K562 (cell line): ENCODE measurements at regions not wholly inside any gene's neighbourhood (a gene's known extent, or its start where the extent isn't known, plus 50 kb on each side); places are given as distances from the start of the nearest gene placed in this dataset.

Experiments
- ATAC-seq: fragments of 200-7000 bp; cut with Tn5 transposase; 3 replicates; pipeline ENCODE4 v1.9.1; 2020; ENCODE audit warnings: moderate library complexity
- BruUV-seq: library from RNA; stranded (reverse); fragments of 400-500 nt; replicated peaks from 2 replicates; lab custom pipeline; 2021; lab: Mats Ljungman, UMichigan
- CTCF ChIA-PET: fragments of 300-600 bp; formaldehyde crosslinking; extraction: SDS; loops from one replicate; lab custom pipeline; 2021; ENCODE audit warnings: low intra/inter-chr PET ratio; lab: Yijun Ruan, JAX
- POLR2A ChIA-PET: fragments of 300-600, 350-650 bp; sonication (Branson Sonifier 250); formaldehyde crosslinking; extraction: SDS; loops from one replicate; lab custom pipeline; 2021; ENCODE audit warnings: antibody characterized with exemption, inconsistent platforms; lab: Yijun Ruan, JAX
- DNase-seq, 4 experiments: peaks; one replicate each; pipeline versions ENCODE4 v3.0.0 to v3.0.0-alpha.2; 2011 to 2018; ENCODE audit warnings: low spot score in 3 of 4, mixed read lengths in 3 of 4; ENCODE audit errors: extremely low read depth in 1 of 4
- FAIRE-seq: peaks from 2 replicates; lab custom pipeline; 2011; peaks lifted over from hg19 to GRCh38; lab: Jason Lieb, UNC
- H2AFZ ChIP-seq: 2 replicates; pipeline ENCODE4 v1.6.0; 2011; ENCODE audit warnings: low read depth, low read length, control low read depth, inconsistent platforms
- H3K27ac ChIP-seq: fragments of 200-600 bp; 3 replicates; pipeline ENCODE4 v1.8.0; 2011; ENCODE audit warnings: low read depth, mild to moderate bottlenecking, control low read depth, inconsistent platforms, low read length, moderate library complexity, mixed read lengths; ENCODE audit errors: extremely low read depth
- H3K27me3 ChIP-seq, 2 experiments: fragments of 300-600 bp in 1 of 2; 2 replicates in 1 of 2; 3 replicates in 1 of 2; pipeline versions ENCODE4 v1.6.0 to v1.8.0; 2011; ENCODE audit warnings: inconsistent platforms in 2 of 2, low read length in 2 of 2, mild to moderate bottlenecking in 1 of 2, mixed read lengths in 1 of 2, moderate library complexity in 1 of 2; ENCODE audit not compliant: control insufficient read depth in 2 of 2, insufficient read depth in 2 of 2
- H3K36me3 ChIP-seq: fragments of 300-600 bp; 3 replicates; pipeline ENCODE4 v1.8.0; 2011; ENCODE audit warnings: mild to moderate bottlenecking, low read length, inconsistent platforms; ENCODE audit not compliant: control insufficient read depth, insufficient read depth
- H3K4me1 ChIP-seq, 2 experiments: fragments of 200-600 bp in 1 of 2; replicated peaks in 1 of 2; 2 replicates in 1 of 2; 3 replicates in 1 of 2; pipeline versions ENCODE4 v1.5.1 to v1.8.0; 2011; ENCODE audit warnings: inconsistent platforms in 2 of 2, low read length in 2 of 2, mild to moderate bottlenecking in 1 of 2, mixed read lengths in 1 of 2, moderate library complexity in 1 of 2; ENCODE audit not compliant: control insufficient read depth in 2 of 2, insufficient read depth in 2 of 2
- H3K4me2 ChIP-seq: 2 replicates; pipeline ENCODE4 v1.6.1; 2011; ENCODE audit warnings: low read length, control low read depth, inconsistent platforms, mixed read lengths; ENCODE audit not compliant: insufficient read depth
- H3K4me3 ChIP-seq: fragments of 200-600 bp; sonication (generic), shearing (Covaris generic); 2 replicates; pipeline ENCODE4 v1.5.1; 2016; ENCODE audit warnings: control low read depth, inconsistent platforms
- H3K79me2 ChIP-seq: fragments of 200-600 bp; 3 replicates; pipeline ENCODE4 v1.8.0; 2011; ENCODE audit warnings: low read length, inconsistent platforms; ENCODE audit not compliant: control insufficient read depth, insufficient read depth
- H3K9ac ChIP-seq, 2 experiments: 2 replicates each; pipeline versions ENCODE4 v1.6.0 to v1.6.1; 2011; ENCODE audit warnings: low read depth in 2 of 2, low read length in 2 of 2, control low read depth in 1 of 2, inconsistent platforms in 1 of 2, mild to moderate bottlenecking in 1 of 2, mixed read lengths in 1 of 2; ENCODE audit not compliant: insufficient read depth in 1 of 2
- H3K9me1 ChIP-seq: one replicate; pipeline ENCODE4 v1.6.0; 2011; ENCODE audit warnings: inconsistent platforms, mild to moderate bottlenecking, low read length, moderate library complexity; ENCODE audit not compliant: control insufficient read depth, insufficient read depth
- H3K9me3 ChIP-seq: replicated peaks from 2 replicates; pipeline ENCODE4 v1.5.1; 2011; ENCODE audit warnings: low read depth, low read length, inconsistent platforms; ENCODE audit not compliant: control insufficient read depth, insufficient read depth
- H4K20me1 ChIP-seq: replicated peaks from 2 replicates; pipeline ENCODE4 v1.6.1; 2011; ENCODE audit warnings: low read length, inconsistent platforms, mixed read lengths; ENCODE audit not compliant: control insufficient read depth, insufficient read depth
- E2F1 ChIP-seq: sonication (generic); formaldehyde crosslinking; IDR thresholded peaks from 2 replicates; pipeline ENCODE4 v1.8.1; 2023; ENCODE audit warnings: mild to moderate bottlenecking, missing genetic modification reagents, moderate library complexity
- EGR1 ChIP-seq: fragments of 450-650 bp; conservative IDR thresholded peaks from 2 replicates; pipeline ENCODE4 v1.6.1; 2017; ENCODE audit warnings: mild to moderate bottlenecking
- ESRRA ChIP-seq: fragments of 450-650 bp; IDR thresholded peaks from 2 replicates; pipeline ENCODE4 v1.6.1; 2014; ENCODE audit warnings: low read depth, mild to moderate bottlenecking, moderate library complexity, borderline replicate concordance
- GABPB2 ChIP-seq: fragments of 250-450 bp; sonication (Bioruptor Pico); conservative IDR thresholded peaks from 2 replicates; pipeline ENCODE4 v1.5.1; 2021; ENCODE audit warnings: mild to moderate bottlenecking
- GATA2 ChIP-seq: sonication (generic); formaldehyde crosslinking; IDR thresholded peaks from 2 replicates; pipeline ENCODE4 v1.4.0; 2020; ENCODE audit warnings: mild to moderate bottlenecking, missing genetic modification reagents
- HDAC3 ChIP-seq: fragments of 450-650 bp; IDR thresholded peaks from 2 replicates; pipeline ENCODE4 v1.6.1; 2018; ENCODE audit warnings: borderline replicate concordance, mild to moderate bottlenecking, moderate library complexity; ENCODE audit not compliant: partially characterized antibody
- PHB2 ChIP-seq: fragments of 450-650 bp; IDR thresholded peaks from 2 replicates; pipeline ENCODE4 v1.6.1; 2017; ENCODE audit warnings: low read depth
- RCOR1 ChIP-seq, 2 experiments: IDR thresholded peaks; 2 replicates each; pipeline ENCODE4 v1.6.1; 2012; ENCODE audit warnings: low read depth in 2 of 2, low read length in 2 of 2, borderline replicate concordance in 1 of 2, improper control_type of control experiment in 1 of 2
- TCF3 ChIP-seq: sonication (generic); formaldehyde crosslinking; IDR thresholded peaks from 2 replicates; pipeline ENCODE4 v1.4.0; 2020; ENCODE audit warnings: mild to moderate bottlenecking, missing genetic modification reagents
- WGBS: fragments of 100-300 bp; shearing (Covaris generic); methylation state at CpG from one replicate; pipeline ENCODE4 v1.1.6; 2016; ENCODE audit warnings: low coverage, mixed read lengths; ENCODE audit not compliant: insufficient coverage; ENCODE audit errors: missing lambda C conversion rate; 5-methylcytosine and 5-hydroxymethylcytosine counted together
- in situ Hi-C: fragments of 300-500 bp; cut with MboI; formaldehyde crosslinking; loops from 4 replicates; pipeline ENCODE4 v1.15.0; 2018; ENCODE audit warnings: inconsistent platforms, mixed read lengths
- intact Hi-C: fragments of 100-400 bp; cut with micrococcal nuclease; formaldehyde crosslinking; loops from 2 replicates; pipeline ENCODE4 v1.14.2; 2022
- TF ChIP-seq, protein P1 (sequence below): sonication (generic); formaldehyde crosslinking; IDR thresholded peaks from 2 replicates; pipeline ENCODE4 v1.8.0; 2022; ENCODE audit warnings: mild to moderate bottlenecking, missing genetic modification reagents
- TF ChIP-seq, protein P2 (sequence below): fragments of 450-650 bp; IDR thresholded peaks from 2 replicates; pipeline ENCODE4 v1.6.1; 2016; ENCODE audit warnings: antibody characterized with exemption

DNA sequence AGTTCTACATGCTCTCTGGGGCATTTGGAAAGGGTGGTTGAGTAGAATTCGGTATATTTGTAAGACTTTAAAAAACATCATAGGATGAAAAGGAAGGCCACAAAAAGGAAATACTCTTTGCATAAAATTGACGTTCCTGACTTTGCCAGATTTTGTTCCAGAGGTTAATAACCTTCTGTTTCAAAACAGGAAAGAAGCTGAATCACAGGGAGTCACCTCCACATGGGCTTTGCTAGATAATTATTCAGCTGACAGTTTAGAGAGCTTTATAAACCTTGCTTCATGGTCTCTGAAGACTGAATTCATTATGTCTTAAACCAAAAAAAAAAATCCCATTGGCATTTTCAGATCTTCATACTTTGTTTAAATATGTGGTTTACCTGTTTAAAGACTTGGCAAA is 203.7 kb downstream of the SEMA6A start:
- intact Hi-C loops (no loop called here), in situ Hi-C loops (no loop called here)
- Histone ChIP-seq H3K4me3 (no peak overlapping the region), H3K27me3 (no peaks in the 10 kb centered on the region), H3K27ac (no peak overlapping the region), H3K9me3 (no peaks in the 10 kb centered on the region), H3K9me1 (no peaks in the 10 kb centered on the region), H3K9ac (no peak overlapping the region), H3K79me2 (no peaks in the 10 kb centered on the region), H3K4me1 (peaks cover 0 to 17% of the 10 kb centered on the region in 2 experiments; a peak in 3 of 5 replicates), H3K4me2 (no peak overlapping the region)
- DNase-seq (no peak), ATAC-seq (no peak)
- 6% methylated on average over 2 of the region's 2 CpGs for WGBS
- POLR2A ChIA-PET = interaction anchor here (0.5 to 2.1 kb wide), 2 partner anchors 12 to 121 kb away, joined by 3 to 11 read pairs; no protein-coding TSS in a partner anchor
- TF ChIP-seq PHB2 (no peak), RCOR1 (IDR thresholded peaks at IDR 0.05; ENCODE audit: borderline replicate concordance in 1 of 2, low read depth in 2 of 2, low read length in 2 of 2) (0 out of 4 replicates have a peak, but pooled peaks of 1 of the 2 experiments have one; percentile 16), TCF3 (CRISPR knock-in tag) (peak; percentile 55; the same call in 1 of the 2 replicates)
- TF ChIP-seq, all 486 proteins: peak for 2
- no peak for FAIRE-seq
- no peaks in the 10 kb centered on the region for H4K20me1 ChIP-seq
- no peaks in the 10 kb centered on the region for H3K36me3 ChIP-seq
- CTCF ChIA-PET = no interaction called here
- no TSS peak for BruUV-seq
- no peak overlapping the region for H2AFZ ChIP-seq

DNA sequence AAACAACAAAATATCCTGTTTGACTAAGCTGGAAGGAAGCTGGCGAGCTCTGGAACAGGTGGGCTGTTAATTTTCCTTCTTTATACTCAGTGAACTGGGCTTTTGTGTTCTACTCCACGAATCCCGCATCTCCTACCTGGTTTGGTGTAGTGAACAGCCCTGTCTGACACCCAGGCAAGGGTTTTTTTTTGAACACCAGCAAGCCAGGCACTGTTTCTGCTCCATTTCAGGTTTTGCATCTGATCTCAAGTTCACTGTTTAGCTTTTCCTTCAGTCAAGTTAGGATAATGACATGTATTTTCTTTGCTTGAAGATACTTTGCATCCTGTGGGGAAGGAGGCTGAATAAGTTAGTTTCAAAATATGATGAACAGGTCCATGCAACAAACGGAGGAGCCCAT is 204.5 kb downstream of the SEMA6A start:
- Histone ChIP-seq H3K36me3 (no peaks in the 10 kb centered on the region), H3K27ac (no peak overlapping the region), H3K4me1 (peaks cover 0 to 18% of the 10 kb centered on the region in 2 experiments; a peak in 3 of 5 replicates), H3K79me2 (no peaks in the 10 kb centered on the region), H3K9me3 (no peaks in the 10 kb centered on the region), H3K4me2 (peak overlapping the region; percentile 19; the same call in 1 of the 2 replicates), H3K9me1 (no peaks in the 10 kb centered on the region), H3K4me3 (no peak overlapping the region), H3K27me3 (no peaks in the 10 kb centered on the region), H3K9ac (no peak overlapping the region), H2AFZ (0 out of 2 replicates have a peak overlapping the region, but pooled peaks have one; percentile 34), H4K20me1 (no peaks in the 10 kb centered on the region)
- FAIRE-seq (no peak), DNase-seq (no peak), ATAC-seq (no peak)
- 21% methylated on average over 4 of the region's 4 CpGs for WGBS
- ChIA-PET POLR2A (interaction anchor here (2.1 kb wide), 1 partner anchor 11 kb away, joined by 11 read pairs; no protein-coding TSS in a partner anchor), CTCF (no interaction called here)
- no TSS peak for BruUV-seq
- intact Hi-C loops (no loop called here), in situ Hi-C loops (no loop called here)
- TF ChIP-seq ESRRA (no peak), GABPB2 (CRISPR knock-in tag) (no peak), EGR1 (no peak), GATA2 (CRISPR knock-in tag) (no peak), E2F1 (no peak), HDAC3 (no peak)
- TF ChIP-seq, protein P1, sequence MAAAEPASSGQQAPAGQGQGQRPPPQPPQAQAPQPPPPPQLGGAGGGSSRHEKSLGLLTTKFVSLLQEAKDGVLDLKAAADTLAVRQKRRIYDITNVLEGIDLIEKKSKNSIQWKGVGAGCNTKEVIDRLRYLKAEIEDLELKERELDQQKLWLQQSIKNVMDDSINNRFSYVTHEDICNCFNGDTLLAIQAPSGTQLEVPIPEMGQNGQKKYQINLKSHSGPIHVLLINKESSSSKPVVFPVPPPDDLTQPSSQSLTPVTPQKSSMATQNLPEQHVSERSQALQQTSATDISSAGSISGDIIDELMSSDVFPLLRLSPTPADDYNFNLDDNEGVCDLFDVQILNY (CRISPR knock-in tag) = no peak
- TF ChIP-seq, protein P2, sequence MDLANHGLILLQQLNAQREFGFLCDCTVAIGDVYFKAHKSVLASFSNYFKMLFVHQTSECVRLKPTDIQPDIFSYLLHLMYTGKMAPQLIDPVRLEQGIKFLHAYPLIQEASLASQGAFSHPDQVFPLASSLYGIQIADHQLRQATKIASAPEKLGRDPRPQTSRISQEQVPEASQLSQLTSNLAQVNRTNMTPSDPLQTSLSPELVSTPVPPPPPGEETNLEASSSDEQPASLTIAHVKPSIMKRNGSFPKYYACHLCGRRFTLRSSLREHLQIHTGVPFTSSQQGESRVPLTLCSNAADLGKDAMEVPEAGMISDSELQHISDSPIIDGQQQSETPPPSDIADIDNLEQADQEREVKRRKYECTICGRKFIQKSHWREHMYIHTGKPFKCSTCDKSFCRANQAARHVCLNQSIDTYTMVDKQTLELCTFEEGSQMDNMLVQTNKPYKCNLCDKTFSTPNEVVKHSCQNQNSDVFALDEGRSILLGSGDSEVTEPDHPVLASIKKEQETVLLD = no peak
